Right lobe of liver (tissue), 6 donors: ENCODE measurements at regions not wholly inside any gene's neighbourhood (a gene's known extent, or its start where the extent isn't known, plus 50 kb on each side); places are given as distances from the start of the nearest gene placed in this dataset.

ENCODE experiments used
- ATAC-seq, 4 donors: fragments of 200-7000 bp; cut with Tn5 transposase; one replicate each; pipeline ENCODE4 v1.9.1; 2020; ENCODE audit warnings: mild to moderate bottlenecking in 4 of 4, moderate library complexity in 4 of 4
- DNase-seq, 3 donors: peaks; one replicate each; pipeline ENCODE4 v3.0.0-alpha.2; 2020
- H3K27ac ChIP-seq, 3 donors: fragments of 200-600 bp; one replicate each; pipeline ENCODE4 v1.8.0; 2022
- H3K27me3 ChIP-seq, 2 donors: fragments of 200-600 bp; one replicate each; pipeline ENCODE4 v1.8.0; 2022
- H3K36me3 ChIP-seq, 4 donors: fragments of 200-600 bp; sonication (generic) in 1 of 4; one replicate each; pipeline versions ENCODE4 v1.5.1 to v1.8.0; 2017 to 2022; ENCODE audit warnings: control low read depth in 1 of 4
- H3K4me1 ChIP-seq, 4 donors: fragments of 200-600 bp; sonication (generic) in 1 of 4; one replicate each; pipeline versions ENCODE4 v1.5.1 to v1.8.0; 2017 to 2022; ENCODE audit warnings: control low read depth in 1 of 4
- H3K4me3 ChIP-seq, 3 donors: fragments of 200-600 bp; one replicate each; pipeline ENCODE4 v1.8.0; 2022
- H3K9me3 ChIP-seq, 4 donors: fragments of 200-600 bp; sonication (generic) in 1 of 4; one replicate each; pipeline versions ENCODE4 v1.5.1 to v1.8.0; 2017 to 2022; ENCODE audit warnings: control low read depth in 1 of 4
- CTCF ChIP-seq, 4 donors: fragments of 200-600 bp in 3 of 4; fragments of 450-650 bp in 1 of 4; IDR thresholded peaks; one replicate each; pipeline versions ENCODE4 v1.5.1 to v1.8.0; 2016 to 2022; ENCODE audit warnings: antibody characterized with exemption in 4 of 4, mild to moderate bottlenecking in 2 of 4
- POLR2A ChIP-seq: fragments of 450-650 bp; IDR thresholded peaks from one replicate; pipeline ENCODE4 v1.6.1; 2017; ENCODE audit warnings: antibody characterized with exemption, mild to moderate bottlenecking
- WGBS: methylation state at CpG from one replicate; pipeline ENCODE4 v1.1.6; 2018; ENCODE audit warnings: low coverage, low lambda C conversion rate; ENCODE audit not compliant: insufficient coverage; ENCODE audit errors: missing lambda C conversion rate; 5-methylcytosine and 5-hydroxymethylcytosine counted together
- intact Hi-C, 2 donors: fragments of 100-400 bp; cut with DNase I; formaldehyde crosslinking; loops; one replicate each; pipeline versions ENCODE4 v1.11.2 to v1.14.1; 2022
- donor health status: DM: no; HTN: yes; CAD: no.
- donor health status: DM: no; HTN: no; CAD: no.
- donor health status: DM: no; HTN: no; CAD: no.
- donor health status: DM: no; HTN: yes; CAD: no.
- donor health status: DM: no; HTN: yes; CAD: no.

GRCh38 chr20:39146394-39146793 lies 184.2 kb downstream of the DHX35 start:
- H3K4me1 ChIP-seq, result no peaks in the 10 kb centered on the region
- intact Hi-C loops, result no loop called here
- ATAC-seq, result no peak

GRCh38 chr20:39145921-39146320 lies 183.8 kb downstream of the DHX35 start:
- intact Hi-C loops, result no loop called here
- TF ChIP-seq CTCF (IDR thresholded peaks at IDR 0.05) (no peak), POLR2A (no peak)
- H3K4me3 ChIP-seq, result no peak overlapping the region
- ATAC-seq (no peak), DNase-seq (no peak)
- H3K36me3 ChIP-seq, result no peaks in the 10 kb centered on the region
- no peaks in the 10 kb centered on the region for H3K9me3 ChIP-seq
- no peaks in the 10 kb centered on the region for H3K27me3 ChIP-seq
- 14% methylated on average over 1 of the region's 2 CpGs for WGBS
- no peaks in the 10 kb centered on the region for H3K4me1 ChIP-seq
- no peak overlapping the region for H3K27ac ChIP-seq

More at GRCh38 chr20:39146394-39146793, 184.2 kb downstream of the DHX35 start:
- no peak overlapping the region for H3K27ac ChIP-seq
- TF ChIP-seq CTCF (IDR thresholded peaks at IDR 0.05), result no peak
- TF ChIP-seq POLR2A, result no peak
- WGBS, result 43% methylated on average over 2 of the region's 2 CpGs
- no peaks in the 10 kb centered on the region for H3K9me3 ChIP-seq
- no peak overlapping the region for H3K4me3 ChIP-seq
- no peak for DNase-seq
- H3K27me3 ChIP-seq, result no peaks in the 10 kb centered on the region
- no peaks in the 10 kb centered on the region for H3K36me3 ChIP-seq

- Histone ChIP-seq H3K9me3 (no peaks in the 10 kb centered on the region), H3K36me3 (no peaks in the 10 kb centered on the region), H3K4me1 (no peaks in the 10 kb centered on the region), H3K27ac (no peak overlapping the region), H3K27me3 (no peaks in the 10 kb centered on the region), H3K4me3 (no peak overlapping the region)
- 49% methylated on average over 4 of the region's 4 CpGs for WGBS
- TF ChIP-seq POLR2A, result no peak
- no peak for TF ChIP-seq CTCF (IDR thresholded peaks at IDR 0.05)
- no peak for DNase-seq
- intact Hi-C loops, result no loop called here
- no peak for ATAC-seq
Measured at GRCh38 chr20:39144757-39145156, 182.6 kb downstream of the DHX35 start.

GRCh38 chr20:39142407-39143096 lies 180.4 kb downstream of the DHX35 start:
- no peak for DNase-seq
- Histone ChIP-seq H3K36me3 (no peaks in the 10 kb centered on the region), H3K4me1 (no peaks in the 10 kb centered on the region), H3K4me3 (no peak overlapping the region), H3K27me3 (no peaks in the 10 kb centered on the region), H3K9me3 (no peaks in the 10 kb centered on the region), H3K27ac (no peak overlapping the region)
- intact Hi-C loops, result no loop called here
- peak in 1 of 4 donors; percentile 24 for ATAC-seq
- 34% methylated on average over 4 of the region's 13 CpGs for WGBS
- TF ChIP-seq CTCF (IDR thresholded peaks at IDR 0.05) (no peak), POLR2A (no peak)

- intact Hi-C loops, result no loop called here
- Histone ChIP-seq H3K27ac (no peak overlapping the region), H3K36me3 (no peaks in the 10 kb centered on the region), H3K4me3 (no peak overlapping the region), H3K27me3 (no peaks in the 10 kb centered on the region), H3K9me3 (no peaks in the 10 kb centered on the region), H3K4me1 (no peaks in the 10 kb centered on the region)
- DNase-seq, result no peak
- no peak for TF ChIP-seq CTCF (IDR thresholded peaks at IDR 0.05)
- no peak for TF ChIP-seq POLR2A
- no peak for ATAC-seq
Measured at GRCh38 chr20:39137299-39137698, 175.2 kb downstream of the DHX35 start.
